ENCODE measurements at regions not wholly inside any gene's neighbourhood (a gene's known extent, or its start where the extent isn't known, plus 50 kb on each side); places are given as distances from the start of the nearest gene placed in this dataset.

DNA sequence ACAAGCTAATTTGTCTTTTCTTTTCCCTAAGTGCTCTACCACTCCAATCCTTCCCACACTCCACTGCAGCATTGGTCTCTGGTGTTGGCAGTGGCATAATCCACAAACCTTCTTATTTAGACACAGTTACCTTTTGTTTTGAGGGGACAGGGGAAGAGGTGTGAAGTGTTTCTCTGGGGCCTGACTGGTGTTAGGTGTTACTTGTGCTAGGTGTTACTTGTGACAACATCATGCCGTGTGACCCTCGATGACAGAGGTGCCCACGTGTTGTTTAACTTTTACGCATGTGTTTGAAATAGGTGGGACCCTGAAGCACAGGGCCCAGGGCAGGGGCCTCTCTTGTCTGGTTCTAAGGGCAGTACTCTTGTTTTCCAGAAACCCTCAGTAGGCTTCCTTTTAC is 70.5 kb upstream of the SPRY4 start:
- TF ChIP-seq, protein P1, sequence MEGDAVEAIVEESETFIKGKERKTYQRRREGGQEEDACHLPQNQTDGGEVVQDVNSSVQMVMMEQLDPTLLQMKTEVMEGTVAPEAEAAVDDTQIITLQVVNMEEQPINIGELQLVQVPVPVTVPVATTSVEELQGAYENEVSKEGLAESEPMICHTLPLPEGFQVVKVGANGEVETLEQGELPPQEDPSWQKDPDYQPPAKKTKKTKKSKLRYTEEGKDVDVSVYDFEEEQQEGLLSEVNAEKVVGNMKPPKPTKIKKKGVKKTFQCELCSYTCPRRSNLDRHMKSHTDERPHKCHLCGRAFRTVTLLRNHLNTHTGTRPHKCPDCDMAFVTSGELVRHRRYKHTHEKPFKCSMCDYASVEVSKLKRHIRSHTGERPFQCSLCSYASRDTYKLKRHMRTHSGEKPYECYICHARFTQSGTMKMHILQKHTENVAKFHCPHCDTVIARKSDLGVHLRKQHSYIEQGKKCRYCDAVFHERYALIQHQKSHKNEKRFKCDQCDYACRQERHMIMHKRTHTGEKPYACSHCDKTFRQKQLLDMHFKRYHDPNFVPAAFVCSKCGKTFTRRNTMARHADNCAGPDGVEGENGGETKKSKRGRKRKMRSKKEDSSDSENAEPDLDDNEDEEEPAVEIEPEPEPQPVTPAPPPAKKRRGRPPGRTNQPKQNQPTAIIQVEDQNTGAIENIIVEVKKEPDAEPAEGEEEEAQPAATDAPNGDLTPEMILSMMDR (IDR thresholded peaks at IDR 0.05), result no peak
- ATAC-seq (ENCODE audit: low FRiP score) (no peak), DNase-seq (ENCODE audit: low spot score) (no peak)

DNA sequence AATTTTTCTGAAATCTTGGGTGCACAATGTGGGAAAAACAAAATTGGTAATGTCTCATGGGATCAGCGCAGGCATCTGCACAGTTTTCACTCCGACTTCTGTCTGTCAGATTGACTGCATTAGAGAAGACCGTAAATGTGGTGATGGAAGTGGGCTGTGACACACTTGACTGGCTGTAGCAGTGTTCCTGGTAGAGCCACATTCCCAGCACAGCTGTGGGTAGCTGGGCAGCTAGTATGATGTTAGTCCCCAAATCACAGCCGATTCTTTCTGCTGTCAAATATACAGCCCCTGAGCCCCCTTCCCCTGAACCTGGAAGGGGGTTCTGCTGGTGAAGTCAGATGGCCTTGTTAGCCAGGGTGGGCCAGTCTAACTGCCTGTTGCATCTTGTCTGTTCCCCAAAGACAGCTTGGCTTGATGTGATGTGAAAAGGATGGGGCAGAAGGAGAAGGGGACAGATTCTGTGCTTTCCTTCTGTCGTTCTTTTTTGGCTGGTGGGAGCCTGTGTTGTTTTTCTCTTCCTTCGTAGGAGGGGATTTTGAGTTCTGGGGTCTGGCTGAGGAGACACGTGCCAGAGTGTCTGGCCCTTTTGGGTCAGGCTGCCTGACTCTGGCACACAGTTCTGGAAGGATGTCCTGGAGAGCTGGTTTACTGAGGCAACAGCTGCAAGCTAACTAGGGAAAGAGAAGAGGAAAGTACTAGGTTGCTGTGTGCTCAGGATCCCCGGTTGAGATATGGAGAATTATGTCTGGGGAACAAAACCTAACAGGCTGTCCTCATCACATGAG is 66.4 kb upstream of the SPRY4 start:
- TF ChIP-seq, protein P1 (IDR thresholded peaks at IDR 0.05), result no peak
- no peak for ATAC-seq (ENCODE audit: low FRiP score)

DNA sequence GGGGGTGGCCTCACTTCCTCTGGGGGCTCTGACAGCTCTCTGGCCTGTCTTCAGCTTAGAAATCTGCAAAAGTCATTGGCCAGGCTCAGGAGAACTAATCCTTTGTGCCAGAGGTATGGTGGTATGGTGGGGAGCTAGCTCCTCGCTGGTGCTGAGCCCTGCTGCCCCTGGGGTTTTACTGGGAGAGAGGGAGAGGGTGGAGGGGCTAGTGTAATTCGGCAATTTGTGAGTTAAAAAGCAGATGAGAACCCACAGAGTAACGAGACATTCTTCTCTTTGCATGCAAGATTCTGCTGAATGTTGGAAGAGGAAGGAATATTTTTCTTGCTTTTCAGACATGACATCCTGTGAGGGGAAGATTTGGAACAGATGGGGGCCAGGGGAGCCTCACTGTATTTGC is 65.5 kb upstream of the SPRY4 start:
- TF ChIP-seq, protein P1 (IDR thresholded peaks at IDR 0.05), result no peak
- no peak for ATAC-seq (ENCODE audit: low FRiP score)
- no peak for DNase-seq (ENCODE audit: low spot score)

More for the DNA sequence above, 66.4 kb upstream of the SPRY4 start:
- DNase-seq (ENCODE audit: low spot score), result no peak

DNA sequence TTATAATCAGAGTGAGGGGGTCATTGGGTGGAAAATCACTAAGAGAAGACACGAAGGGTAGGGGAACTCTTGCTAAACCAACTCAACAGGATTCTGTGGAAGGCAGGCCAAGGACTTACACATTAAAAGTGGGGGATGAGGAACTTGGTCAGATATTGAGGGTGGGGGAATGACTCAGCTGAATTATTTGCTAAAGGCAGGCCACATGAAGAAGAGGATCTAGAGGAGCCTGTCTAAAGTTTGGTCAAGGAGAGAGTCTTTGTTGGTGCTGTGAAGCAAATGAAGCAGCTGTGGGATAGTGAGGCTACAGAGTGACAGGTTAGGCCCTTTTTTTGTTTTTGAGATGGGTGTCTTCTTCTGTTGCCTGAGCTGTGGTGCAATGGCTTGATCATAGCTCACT is 63.9 kb upstream of the SPRY4 start:
- no peak for DNase-seq (ENCODE audit: low spot score)
- TF ChIP-seq, protein P1 (IDR thresholded peaks at IDR 0.05), result no peak
- peak; percentile 47 for ATAC-seq (ENCODE audit: low FRiP score)

DNA sequence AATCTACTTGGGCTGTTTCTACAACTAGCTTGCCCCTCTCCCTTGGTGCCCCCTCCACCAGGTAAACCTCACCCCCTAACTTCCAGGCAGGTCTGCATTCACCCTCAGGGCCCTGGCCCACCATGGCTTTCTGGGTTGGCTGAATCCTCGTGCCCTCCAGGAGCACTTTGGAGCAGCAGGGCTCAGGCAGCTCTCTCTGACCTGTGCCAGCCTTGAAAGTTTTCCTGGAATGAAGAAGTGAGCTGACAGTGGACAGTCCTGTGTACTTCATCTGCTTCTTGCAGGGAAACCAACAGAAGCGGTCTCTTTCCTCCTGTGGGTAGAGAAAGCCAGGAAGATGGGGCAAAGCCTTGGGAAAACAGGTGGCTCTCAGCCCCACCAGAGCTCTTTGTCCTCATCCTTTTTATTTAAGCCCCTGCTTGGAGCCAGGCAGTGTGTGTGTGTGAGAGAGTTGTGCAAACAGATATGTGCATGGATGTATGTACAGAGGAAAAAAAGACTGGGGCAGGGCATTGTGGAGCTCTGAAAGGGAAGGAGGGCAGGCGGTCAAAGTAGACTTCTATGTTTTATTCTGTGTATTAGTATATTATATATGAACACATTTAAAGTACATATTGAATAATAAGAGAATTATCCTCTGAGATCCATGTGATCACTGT is 62.3 kb upstream of the SPRY4 start:
- DNase-seq (ENCODE audit: low spot score), result no peak
- no peak for ATAC-seq (ENCODE audit: low FRiP score)
- TF ChIP-seq, protein P1 (IDR thresholded peaks at IDR 0.05), result no peak

DNA sequence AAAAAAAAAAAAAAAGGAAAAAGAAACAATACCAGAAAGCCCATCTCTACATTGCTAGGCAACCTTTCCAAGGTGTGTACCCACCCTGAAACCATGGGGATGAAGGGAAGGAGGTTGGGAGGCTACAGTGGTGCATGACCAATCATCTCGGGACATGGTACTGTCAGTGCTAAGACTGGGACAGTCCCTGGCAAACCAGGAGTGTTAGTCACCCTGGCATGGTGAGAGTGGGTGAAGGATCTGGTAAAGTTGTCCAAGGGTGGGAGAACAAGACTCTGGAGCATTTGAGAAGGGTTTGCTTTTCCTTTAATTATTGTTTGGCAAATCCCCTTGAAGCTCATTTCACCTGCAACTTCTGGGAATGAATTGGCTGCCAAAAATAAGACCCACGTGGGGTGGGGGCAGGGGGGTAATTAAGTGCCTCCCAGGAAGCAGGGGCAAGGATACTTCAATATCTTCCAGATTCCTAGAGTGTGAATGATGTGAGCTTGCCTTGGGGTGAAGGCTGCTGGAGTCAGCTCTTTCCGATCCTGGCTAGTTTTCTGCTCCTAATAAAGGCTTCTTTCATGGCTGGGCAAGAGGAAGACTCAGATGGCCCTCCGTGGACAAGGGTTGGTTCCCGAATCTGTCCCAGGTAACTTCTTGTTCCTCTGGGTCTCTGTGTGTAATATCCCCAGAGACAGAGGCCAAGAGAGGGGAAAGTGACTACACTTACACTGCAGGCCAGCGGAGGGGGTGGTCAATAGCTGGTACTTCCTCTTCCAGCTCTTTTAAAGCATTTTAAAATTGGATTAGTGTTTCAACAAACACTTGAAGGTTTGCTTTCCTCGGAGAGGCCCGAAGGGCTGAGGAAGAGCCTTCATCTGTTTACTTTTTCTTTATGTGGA is 61.6 kb upstream of the SPRY4 start:
- TF ChIP-seq, protein P1 (IDR thresholded peaks at IDR 0.05), result no peak
- ATAC-seq (ENCODE audit: low FRiP score) (no peak), DNase-seq (ENCODE audit: low spot score) (no peak)

All from omental fat pad (tissue), 3 donors.